Activated CD4-positive, alpha-beta memory T cell treated with anti-CD3 and anti-CD28 coated beads for 36 hours (primary cell): ENCODE measurements at regions not wholly inside any gene's neighbourhood (a gene's known extent, or its start where the extent isn't known, plus 50 kb on each side); places are given as distances from the start of the nearest gene placed in this dataset.
"Not testable (repeated sequence)": the region's sequence is repeated elsewhere in the genome, so short reads cannot be mapped to it uniquely, and the experiment has no call there.

Experiments
- CTCF ChIA-PET: fragments of 350-600 bp; sonication (Branson Sonifier 250); formaldehyde crosslinking; loops from one replicate; lab custom pipeline; 2021; ENCODE audit warnings: antibody characterized with exemption, inconsistent platforms; lab: Charles Lee
- POLR2A ChIA-PET: fragments of 350-600 bp; sonication (Branson Sonifier 250); formaldehyde crosslinking; loops from one replicate; lab custom pipeline; 2021; ENCODE audit warnings: antibody characterized with exemption; lab: Charles Lee
- DNase-seq: peaks from one replicate; pipeline ENCODE4 v3.0.0-alpha.2; 2020
- H3K27ac Mint-ChIP-seq: one replicate; pipeline ENCODE4 v1.8.0; 2021; ENCODE audit warnings: mixed read lengths
- H3K27me3 Mint-ChIP-seq: one replicate; pipeline ENCODE4 v1.8.0; 2021; ENCODE audit warnings: mixed read lengths
- H3K36me3 Mint-ChIP-seq: one replicate; pipeline ENCODE4 v1.8.0; 2021; ENCODE audit warnings: mixed read lengths
- H3K4me1 Mint-ChIP-seq: one replicate; pipeline ENCODE4 v1.8.0; 2021; ENCODE audit warnings: low read depth, mixed read lengths
- H3K4me3 Mint-ChIP-seq: one replicate; pipeline ENCODE4 v1.8.0; 2021; ENCODE audit warnings: mild to moderate bottlenecking, mixed read lengths
- H3K9me3 Mint-ChIP-seq: one replicate; pipeline ENCODE4 v1.8.0; 2021; ENCODE audit warnings: mixed read lengths
- intact Hi-C: fragments of 100-400 bp; cut with micrococcal nuclease; formaldehyde crosslinking; loops from one replicate; pipeline ENCODE4 v1.15.1; 2023

DNA sequence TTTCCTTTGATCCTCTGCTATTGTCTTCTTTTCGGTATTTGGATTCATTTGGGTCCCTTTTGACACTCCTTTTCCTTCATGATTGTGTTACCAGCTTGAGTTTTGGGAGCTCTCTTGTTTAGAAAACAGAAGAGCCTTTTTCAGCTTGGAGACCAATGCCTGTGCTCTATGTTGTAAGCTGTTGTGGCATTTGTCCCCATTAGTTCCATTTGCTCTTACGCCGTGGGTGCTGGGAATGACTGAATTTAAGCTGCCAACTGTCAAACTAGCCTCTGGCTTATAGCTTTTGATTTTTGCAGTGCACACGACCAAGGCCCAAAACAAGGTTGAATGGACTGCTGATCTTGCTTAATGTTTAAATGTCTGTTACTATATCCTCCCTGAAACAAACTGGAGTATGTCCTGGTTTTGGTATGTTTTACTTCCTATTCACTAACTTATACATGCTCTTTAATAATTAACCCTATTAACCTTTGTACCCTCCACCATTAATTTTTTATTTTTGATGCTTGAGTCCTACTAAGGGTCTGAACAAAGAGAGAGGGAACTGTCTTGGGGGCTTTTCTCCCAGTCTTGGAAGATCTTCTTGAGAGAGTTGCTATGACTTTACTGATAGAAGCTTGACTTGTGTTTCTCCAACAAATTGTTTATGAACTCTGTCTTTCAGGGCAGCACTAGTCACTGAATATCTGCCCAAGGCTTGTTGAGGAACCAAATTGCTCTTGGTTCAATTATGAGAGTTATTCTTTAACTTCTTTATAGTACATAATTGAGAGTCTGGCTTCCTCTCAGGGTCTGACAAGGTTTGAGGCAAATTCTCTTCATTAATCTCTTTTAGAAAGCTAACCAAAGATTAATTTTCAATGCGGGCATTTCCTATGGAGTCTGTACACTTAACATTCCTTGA is 100.3 kb upstream of the SIRPG start:
- Mint-ChIP-seq H3K27me3 (peaks cover 2% of the 10 kb centered on the region), H3K36me3 (no peaks in the 10 kb centered on the region), H3K4me1 (no peaks in the 10 kb centered on the region), H3K4me3 (no peak overlapping the region), H3K27ac (no peak overlapping the region), H3K9me3 (no peaks in the 10 kb centered on the region)
- no peak for DNase-seq
- ChIA-PET CTCF (interaction anchor here (1.1 to 1.8 kb wide), 3 partner anchors 19 to 248 kb away, joined by 3 to 10 read pairs (median 3); no protein-coding TSS in a partner anchor), POLR2A (no interaction called here)
- intact Hi-C loops = no loop called here

DNA sequence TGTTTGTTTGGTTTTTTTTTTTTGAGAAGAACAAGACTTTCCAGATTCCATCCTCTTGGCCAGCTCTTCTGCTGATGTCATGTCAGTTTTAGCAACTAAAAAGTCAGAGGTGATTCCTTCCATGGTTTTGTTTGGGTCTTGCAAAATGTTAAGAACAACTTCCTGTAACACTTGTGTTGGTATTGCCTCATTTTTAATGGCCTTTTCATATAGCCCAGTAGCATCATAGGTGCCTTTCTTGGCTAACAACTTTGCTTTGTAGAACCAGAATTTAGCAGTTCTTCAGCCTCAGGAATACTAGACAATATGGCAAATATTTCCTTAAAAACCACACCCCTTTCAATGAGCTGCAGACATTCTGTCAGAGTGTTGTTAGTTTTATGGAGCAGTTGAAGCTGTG is 99.5 kb upstream of the SIRPG start:
- no peaks in the 10 kb centered on the region for H3K4me1 Mint-ChIP-seq
- peaks cover 7% of the 10 kb centered on the region for H3K9me3 Mint-ChIP-seq
- intact Hi-C loops = no loop called here
- H3K4me3 Mint-ChIP-seq = no peak overlapping the region
- no peak overlapping the region for H3K27ac Mint-ChIP-seq
- DNase-seq = no peak
- POLR2A ChIA-PET = no interaction called here
- H3K27me3 Mint-ChIP-seq = peaks cover 2% of the 10 kb centered on the region
- H3K36me3 Mint-ChIP-seq = no peaks in the 10 kb centered on the region
- CTCF ChIA-PET = interaction anchor here (1.1 kb wide), 1 partner anchor 23 kb away, joined by 3 read pairs; no protein-coding TSS in a partner anchor

DNA sequence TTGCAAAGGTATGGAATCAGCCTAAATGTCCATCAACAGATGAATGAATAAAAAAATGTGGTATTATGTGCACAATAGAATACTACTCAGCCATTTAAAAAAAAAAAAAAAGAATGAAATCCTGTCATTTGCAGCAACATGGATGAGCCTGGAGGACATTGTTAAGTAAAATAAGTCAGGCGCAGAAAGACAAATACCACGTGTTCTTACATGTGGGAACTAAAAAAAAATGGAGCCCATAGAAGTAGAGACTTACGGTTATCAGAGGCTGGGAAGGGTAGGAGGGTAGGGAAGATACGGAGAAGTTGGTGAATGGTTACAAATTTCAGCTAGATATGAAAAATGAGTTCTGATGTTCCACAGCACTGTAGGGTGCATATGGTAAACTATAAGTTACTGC is 97.2 kb upstream of the SIRPG start:
- Mint-ChIP-seq H3K9me3 (peaks cover 12% of the 10 kb centered on the region), H3K27me3 (no peaks in the 10 kb centered on the region), H3K36me3 (no peaks in the 10 kb centered on the region), H3K4me1 (no peaks in the 10 kb centered on the region), H3K27ac (no peak overlapping the region), H3K4me3 (no peak overlapping the region)
- POLR2A ChIA-PET = no interaction called here
- DNase-seq = no peak
- CTCF ChIA-PET = interaction anchor here (0.7 kb wide), 2 partner anchors 10 to 20 kb away, joined by 5 read pairs; no protein-coding TSS in a partner anchor
- intact Hi-C loops = no loop called here

DNA sequence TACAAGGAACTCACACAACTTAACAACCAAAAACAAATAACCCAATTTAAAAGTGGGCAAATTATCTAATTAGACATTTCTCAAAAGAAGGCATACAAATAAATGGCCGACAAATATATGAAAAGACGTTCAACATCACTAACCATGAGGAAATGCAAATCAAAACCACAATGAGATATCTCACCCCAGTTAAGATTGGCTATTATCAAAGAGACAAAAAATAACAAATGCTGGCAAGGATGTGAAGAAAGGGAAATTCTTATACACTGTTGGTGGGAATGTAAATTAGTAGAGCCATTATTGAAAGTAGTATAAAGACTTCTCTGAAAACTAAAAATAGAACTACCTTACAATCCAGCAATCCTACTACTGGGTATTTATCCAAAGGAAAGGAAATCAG is 96.7 kb upstream of the SIRPG start:
- Mint-ChIP-seq H3K27ac (no peak overlapping the region), H3K36me3 (no peaks in the 10 kb centered on the region), H3K4me1 (no peaks in the 10 kb centered on the region), H3K27me3 (no peaks in the 10 kb centered on the region), H3K9me3 (peaks cover 12% of the 10 kb centered on the region), H3K4me3 (no peak overlapping the region)
- POLR2A ChIA-PET = no interaction called here
- intact Hi-C loops = no loop called here
- no peak for DNase-seq
- CTCF ChIA-PET = interaction anchor here (0.7 to 1.9 kb wide), 2 partner anchors 10 kb away, joined by 5 to 8 read pairs; no protein-coding TSS in a partner anchor

DNA sequence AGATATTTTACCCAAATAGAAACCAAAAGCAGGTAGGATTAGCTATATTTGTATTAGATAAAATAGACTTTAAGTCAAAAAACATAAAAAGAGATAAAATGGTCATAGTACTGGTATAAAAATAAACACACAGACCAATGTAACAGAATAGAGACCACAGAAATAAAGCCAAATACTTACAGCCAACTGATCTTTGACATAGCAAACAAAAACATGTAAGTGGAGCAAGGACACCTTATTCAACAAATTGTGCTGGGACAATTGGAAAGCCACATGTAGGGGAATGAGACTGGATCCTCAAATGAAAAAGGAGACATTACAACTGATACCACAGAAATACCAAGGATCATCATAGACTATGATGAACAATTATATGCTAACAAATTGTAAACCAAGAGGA is 94.5 kb upstream of the SIRPG start:
- Mint-ChIP-seq H3K4me1 (no peaks in the 10 kb centered on the region), H3K36me3 (no peaks in the 10 kb centered on the region), H3K4me3 (no peak overlapping the region), H3K9me3 (peaks cover 12% of the 10 kb centered on the region), H3K27me3 (no peaks in the 10 kb centered on the region), H3K27ac (no peak overlapping the region)
- intact Hi-C loops = no loop called here
- ChIA-PET POLR2A (interaction anchor here (0.6 kb wide), 1 partner anchor 449 kb away, joined by 3 read pairs; no protein-coding TSS in a partner anchor), CTCF (interaction anchor here (1.5 to 2.3 kb wide), 2 partner anchors 12 to 25 kb away, joined by 4 to 11 read pairs; no protein-coding TSS in a partner anchor)
- no peak for DNase-seq

DNA sequence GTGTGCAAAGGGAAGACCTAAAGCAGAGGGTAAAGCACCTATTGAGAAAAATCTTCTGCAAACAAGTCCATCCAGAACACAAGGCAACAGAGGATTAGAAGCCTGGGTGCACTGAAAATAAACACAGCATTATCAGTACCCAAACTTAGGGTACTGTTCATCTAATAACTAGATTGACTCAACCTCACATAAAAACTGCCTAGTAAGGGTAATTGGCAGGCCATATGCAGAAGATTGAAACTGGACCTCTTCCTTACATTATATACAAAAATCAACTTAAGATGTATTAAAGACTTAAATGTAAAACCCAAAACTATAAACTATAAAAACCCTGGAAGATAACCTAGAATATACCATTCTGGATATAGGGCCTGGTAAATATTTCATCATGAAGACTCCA is 91.2 kb upstream of the SIRPG start:
- no peaks in the 10 kb centered on the region for H3K4me1 Mint-ChIP-seq
- H3K36me3 Mint-ChIP-seq = no peaks in the 10 kb centered on the region
- no peak overlapping the region for H3K4me3 Mint-ChIP-seq
- no peak overlapping the region for H3K27ac Mint-ChIP-seq
- H3K27me3 Mint-ChIP-seq = no peaks in the 10 kb centered on the region
- H3K9me3 Mint-ChIP-seq = peaks cover 12% of the 10 kb centered on the region
- DNase-seq = no peak
- POLR2A ChIA-PET = no interaction called here
- CTCF ChIA-PET = no interaction called here
- intact Hi-C loops = no loop called here

DNA sequence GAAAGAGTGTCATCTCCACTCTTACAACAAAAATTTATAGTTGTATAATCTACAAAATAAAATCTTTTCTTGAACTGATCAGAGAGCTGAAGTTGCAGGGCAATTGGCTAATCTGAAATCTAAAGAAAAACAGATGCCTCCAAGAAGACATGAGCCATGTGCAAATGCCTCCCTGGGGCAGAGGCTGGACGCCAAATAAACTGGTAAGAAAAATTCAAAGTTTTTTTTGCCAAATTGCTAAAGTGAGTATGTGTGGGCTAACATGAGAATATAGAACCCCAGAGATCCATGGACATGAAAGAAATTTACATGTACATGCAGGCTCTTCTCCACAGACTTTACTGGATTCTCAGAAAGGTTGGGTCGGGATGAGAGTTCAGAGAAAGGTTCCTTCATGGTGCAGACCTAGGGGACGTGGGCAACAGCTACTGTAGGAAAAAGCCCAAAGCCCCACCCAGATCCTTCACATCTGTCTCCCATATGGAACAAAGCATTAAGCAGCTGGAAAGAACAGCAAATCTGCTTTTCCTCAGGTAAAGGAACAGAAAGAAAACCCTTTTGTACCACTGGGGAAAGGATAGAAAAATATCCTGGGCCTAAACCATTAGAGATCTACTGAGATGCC is 90.5 kb upstream of the SIRPG start:
- CTCF ChIA-PET = interaction anchor here (1.7 kb wide), 1 partner anchor 16 kb away, joined by 4 read pairs; no protein-coding TSS in a partner anchor
- DNase-seq = no peak

DNA sequence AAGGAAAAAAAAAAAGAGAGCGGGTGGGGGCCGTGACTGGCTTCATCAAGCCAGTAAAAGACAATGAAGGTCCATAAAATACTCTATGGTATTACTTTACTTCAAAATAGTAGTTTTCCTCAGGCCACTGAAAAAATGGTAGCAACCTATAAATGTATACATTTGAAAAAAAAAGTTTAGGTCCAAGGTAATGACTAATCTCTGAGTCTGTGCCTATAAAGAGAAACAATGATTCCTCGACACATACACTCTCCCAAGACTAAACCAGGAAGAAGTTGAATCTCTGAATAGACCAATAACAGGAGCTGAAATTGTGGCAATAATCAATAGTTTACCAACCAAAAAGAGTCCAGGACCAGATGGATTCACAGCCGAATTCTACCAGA is 84.5 kb upstream of the SIRPG start:
- H3K27me3 Mint-ChIP-seq, intact Hi-C loops, H3K27ac Mint-ChIP-seq, H3K9me3 Mint-ChIP-seq, DNase-seq, H3K4me1 Mint-ChIP-seq, H3K36me3 Mint-ChIP-seq, H3K4me3 Mint-ChIP-seq, POLR2A ChIA-PET: not testable (repeated sequence)
- CTCF ChIA-PET = interaction anchor here (1.0 kb wide), 1 partner anchor 35 kb away, joined by 3 read pairs; no protein-coding TSS in a partner anchor

More for the DNA sequence above, 90.5 kb upstream of the SIRPG start:
- POLR2A ChIA-PET = no interaction called here
- Mint-ChIP-seq H3K9me3 (peaks cover 12% of the 10 kb centered on the region), H3K4me3 (no peak overlapping the region), H3K27ac (no peak overlapping the region), H3K4me1 (no peaks in the 10 kb centered on the region), H3K36me3 (no peaks in the 10 kb centered on the region), H3K27me3 (no peaks in the 10 kb centered on the region)
- intact Hi-C loops = no loop called here

DNA sequence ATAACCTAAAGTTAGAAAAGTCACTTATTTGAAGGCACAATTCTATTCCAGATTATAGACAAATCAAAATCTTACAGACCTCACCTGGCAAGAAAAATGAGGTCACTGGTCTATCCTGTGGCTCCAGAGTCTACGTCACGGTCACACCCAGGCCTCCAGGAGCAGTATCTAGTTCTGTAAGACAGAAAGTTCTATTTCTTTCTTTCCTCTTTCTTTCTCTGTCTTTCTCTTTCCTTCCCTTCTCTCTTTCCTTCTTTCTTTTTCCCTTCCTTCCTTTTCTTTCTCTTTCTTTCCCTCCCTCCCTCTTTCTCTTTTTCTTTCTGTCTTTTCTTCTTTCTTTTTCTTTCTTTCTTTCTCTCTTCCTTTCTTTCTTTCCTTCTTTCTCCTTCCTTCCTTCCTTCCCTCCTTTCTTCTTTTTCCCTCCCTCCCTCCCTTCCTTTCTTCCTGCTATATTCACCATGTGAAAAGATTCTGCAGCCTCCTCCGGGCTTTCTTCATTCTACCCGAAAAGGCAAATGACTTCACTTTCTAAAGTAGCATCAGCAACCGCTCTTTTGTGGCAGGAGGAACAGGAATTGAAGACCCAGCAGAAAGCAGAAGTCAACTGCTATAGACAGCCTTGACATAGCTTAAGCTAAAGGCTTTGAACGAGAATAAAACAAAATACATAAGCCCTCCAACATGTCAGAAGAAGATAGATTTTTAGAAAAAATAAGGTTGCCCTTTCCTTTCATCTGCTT is 83.9 kb upstream of the SIRPG start:
- DNase-seq = no peak
- CTCF ChIA-PET = interaction anchor here (1.0 to 1.5 kb wide), 2 partner anchors 23 to 36 kb away, joined by 3 to 6 read pairs; no protein-coding TSS in a partner anchor
- H3K36me3 Mint-ChIP-seq = no peaks in the 10 kb centered on the region
- no peaks in the 10 kb centered on the region for H3K4me1 Mint-ChIP-seq
- POLR2A ChIA-PET = no interaction called here
- no peaks in the 10 kb centered on the region for H3K9me3 Mint-ChIP-seq
- H3K27me3 Mint-ChIP-seq = peaks cover 12% of the 10 kb centered on the region
- H3K4me3 Mint-ChIP-seq = no peak overlapping the region
- intact Hi-C loops = no loop called here
- no peak overlapping the region for H3K27ac Mint-ChIP-seq

DNA sequence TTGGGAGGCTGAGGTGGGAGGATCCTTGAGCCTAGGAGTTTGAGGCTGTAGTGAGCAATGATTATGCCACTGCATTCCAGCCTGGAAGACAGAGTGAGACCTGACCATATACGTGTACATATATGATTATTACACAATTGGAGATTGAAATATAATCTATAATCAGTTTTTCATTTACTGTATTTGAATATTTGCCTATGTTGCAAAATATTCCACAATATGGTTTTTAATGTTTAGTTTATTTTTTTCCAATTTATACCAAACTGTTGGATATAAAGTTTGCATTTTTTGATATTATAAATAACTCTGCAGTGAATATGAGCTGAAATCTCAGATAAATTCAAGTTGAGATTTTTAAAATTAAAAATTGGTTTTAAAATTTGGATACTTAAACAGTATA is 79.6 kb upstream of the SIRPG start:
- H3K36me3 Mint-ChIP-seq = no peaks in the 10 kb centered on the region
- ChIA-PET POLR2A (no interaction called here), CTCF (interaction anchor here (0.5 to 1.3 kb wide), 4 partner anchors 40 to 227 kb away, joined by 3 to 8 read pairs (median 4); no protein-coding TSS in a partner anchor)
- peaks cover 22% of the 10 kb centered on the region for H3K4me1 Mint-ChIP-seq
- H3K9me3 Mint-ChIP-seq = no peaks in the 10 kb centered on the region
- peaks cover 12% of the 10 kb centered on the region for H3K27me3 Mint-ChIP-seq
- H3K27ac Mint-ChIP-seq = no peak overlapping the region
- no peak overlapping the region for H3K4me3 Mint-ChIP-seq
- no peak for DNase-seq
- intact Hi-C loops = no loop called here

DNA sequence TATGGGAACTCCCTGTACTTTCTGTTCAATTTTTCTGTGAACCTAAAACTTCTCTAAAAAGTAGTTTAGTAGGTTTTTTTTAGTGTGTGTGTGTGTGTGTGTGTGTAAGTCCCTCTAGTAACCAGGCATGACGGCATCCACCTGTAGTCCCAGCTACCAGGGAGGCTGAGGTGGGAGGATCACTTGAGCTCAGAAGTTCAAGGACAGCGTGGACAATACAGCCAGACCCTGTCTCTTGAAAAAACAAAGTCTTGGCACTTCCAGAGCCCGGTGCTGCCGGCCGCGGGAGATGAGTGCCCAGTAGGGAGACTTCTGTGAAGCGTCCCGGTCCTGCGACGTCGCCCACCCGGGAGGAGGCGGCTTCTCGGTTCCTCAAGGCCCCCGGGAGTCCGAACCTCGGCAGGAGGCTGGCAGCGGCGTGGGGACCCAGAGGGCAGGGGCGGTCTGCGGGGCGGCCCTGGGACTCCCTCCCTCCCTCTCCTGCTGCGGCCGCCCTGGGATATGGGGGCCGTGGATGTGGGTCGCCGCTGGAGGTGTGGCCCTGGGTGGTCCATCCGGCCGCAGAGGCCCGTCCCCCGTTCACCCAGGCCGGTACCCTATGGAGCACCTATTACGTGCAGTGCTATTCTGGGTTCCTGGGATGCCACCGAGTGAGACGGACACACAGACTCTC is 78.0 kb upstream of the SIRPG start:
- ChIA-PET CTCF (interaction anchor here (0.9 to 2.8 kb wide), 21 partner anchors 29 to 260 kb away, joined by 3 to 26 read pairs (median 5); partner anchors contain the start of gene SIRPD), POLR2A (no interaction called here)
- Mint-ChIP-seq H3K36me3 (no peaks in the 10 kb centered on the region), H3K27me3 (peaks cover 9% of the 10 kb centered on the region), H3K9me3 (no peaks in the 10 kb centered on the region), H3K4me3 (no peak overlapping the region), H3K27ac (no peak overlapping the region), H3K4me1 (peaks cover 34% of the 10 kb centered on the region)
- DNase-seq = no peak
- intact Hi-C loops = loop anchor here (2.0 kb wide), 3 partner anchors 115 to 227 kb away; partner anchors contain the start of gene SIRPB1
